GM12878 (cell line): ENCODE measurements at regions not wholly inside any gene's neighbourhood (a gene's known extent, or its start where the extent isn't known, plus 50 kb on each side); places are given as distances from the start of the nearest gene placed in this dataset.

ENCODE experiments used
- MYB ChIP-seq: fragments of 150-350 bp; IDR thresholded peaks from 2 replicates; pipeline ENCODE4 v1.6.1; 2014; ENCODE audit warnings: mild to moderate bottlenecking, low read depth, low read length, borderline replicate concordance
- NFXL1 ChIP-seq: fragments of 450-650 bp; IDR thresholded peaks from 2 replicates; pipeline ENCODE4 v1.6.1; 2017; ENCODE audit warnings: antibody characterized with exemption, mild to moderate bottlenecking, borderline replicate concordance
- POLR2A ChIP-seq: IDR thresholded peaks from 2 replicates; pipeline ENCODE4 v1.6.1; 2011; ENCODE audit warnings: low read depth, mild to moderate bottlenecking, low read length
- REST ChIP-seq: IDR thresholded peaks from 2 replicates; pipeline ENCODE4 v1.6.1; 2012; ENCODE audit warnings: mild to moderate bottlenecking, low read depth, low read length
- SIN3A ChIP-seq: IDR thresholded peaks from 2 replicates; pipeline ENCODE4 v1.6.1; 2012; ENCODE audit warnings: low read depth, low read length, improper control_type of control experiment
- YY1 ChIP-seq: IDR thresholded peaks from 2 replicates; pipeline ENCODE4 v1.6.1; 2011; ENCODE audit warnings: low read depth, mild to moderate bottlenecking, low read length

- TF ChIP-seq REST (no peak), MYB (no peak), SIN3A (no peak), NFXL1 (no peak), POLR2A (no peak), YY1 (no peak)
These were observed 52.5 kb upstream of the UQCRFS1 start for GRCh38 chr19:29265436-29265835.
